ENCODE measurements at regions not wholly inside any gene's neighbourhood (a gene's known extent, or its start where the extent isn't known, plus 50 kb on each side); places are given as distances from the start of the nearest gene placed in this dataset.

DNA sequence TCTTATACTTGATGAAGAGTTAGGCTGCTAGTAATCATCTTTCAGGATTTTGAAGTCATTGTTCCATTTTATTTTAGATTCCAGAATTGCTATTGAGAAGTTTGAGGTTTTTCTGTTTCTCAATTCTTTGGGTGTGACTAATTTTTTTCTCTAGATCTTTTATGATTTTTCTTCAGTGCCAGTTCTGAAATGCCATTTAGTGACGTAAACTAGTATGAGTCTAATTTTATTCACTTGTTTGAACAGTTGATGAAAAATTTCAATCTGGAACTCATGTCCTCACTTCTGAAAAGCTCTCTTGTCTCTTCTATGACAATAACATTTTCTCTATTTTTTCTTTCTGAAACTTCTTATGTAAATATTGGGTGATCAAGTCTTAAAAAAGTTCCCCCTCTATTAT is 188.5 kb upstream of the HTR2A start:
- no peak for TF ChIP-seq EZH2 (IDR thresholded peaks at IDR 0.05; ENCODE audit: low read depth)
- TF ChIP-seq, protein P1, sequence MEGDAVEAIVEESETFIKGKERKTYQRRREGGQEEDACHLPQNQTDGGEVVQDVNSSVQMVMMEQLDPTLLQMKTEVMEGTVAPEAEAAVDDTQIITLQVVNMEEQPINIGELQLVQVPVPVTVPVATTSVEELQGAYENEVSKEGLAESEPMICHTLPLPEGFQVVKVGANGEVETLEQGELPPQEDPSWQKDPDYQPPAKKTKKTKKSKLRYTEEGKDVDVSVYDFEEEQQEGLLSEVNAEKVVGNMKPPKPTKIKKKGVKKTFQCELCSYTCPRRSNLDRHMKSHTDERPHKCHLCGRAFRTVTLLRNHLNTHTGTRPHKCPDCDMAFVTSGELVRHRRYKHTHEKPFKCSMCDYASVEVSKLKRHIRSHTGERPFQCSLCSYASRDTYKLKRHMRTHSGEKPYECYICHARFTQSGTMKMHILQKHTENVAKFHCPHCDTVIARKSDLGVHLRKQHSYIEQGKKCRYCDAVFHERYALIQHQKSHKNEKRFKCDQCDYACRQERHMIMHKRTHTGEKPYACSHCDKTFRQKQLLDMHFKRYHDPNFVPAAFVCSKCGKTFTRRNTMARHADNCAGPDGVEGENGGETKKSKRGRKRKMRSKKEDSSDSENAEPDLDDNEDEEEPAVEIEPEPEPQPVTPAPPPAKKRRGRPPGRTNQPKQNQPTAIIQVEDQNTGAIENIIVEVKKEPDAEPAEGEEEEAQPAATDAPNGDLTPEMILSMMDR (conservative IDR thresholded peaks at IDR 0.05): no peak
- Histone ChIP-seq H3K27ac (no peak overlapping the region), H3K9me3 (ENCODE audit: insufficient read depth, low read depth) (no peaks in the 10 kb centered on the region), H3K36me3 (ENCODE audit: low read depth) (no peaks in the 10 kb centered on the region), H4K20me1 (ENCODE audit: insufficient read depth) (no peaks in the 10 kb centered on the region), H3K4me2 (no peak overlapping the region), H3K4me1 (replicated peaks; ENCODE audit: insufficient read depth) (no peaks in the 10 kb centered on the region), H3F3A (ENCODE audit: insufficient read depth, low read depth) (no peaks in the 10 kb centered on the region), H3K79me2 (ENCODE audit: low read depth) (no peaks in the 10 kb centered on the region), H3K9me2 (ENCODE audit: insufficient read depth) (no peaks in the 10 kb centered on the region; the same call in 1 of the 2 replicates), H3K4me3 (no peak overlapping the region), H2AFZ (no peak overlapping the region), H3K27me3 (ENCODE audit: insufficient read depth, low read depth) (no peaks in the 10 kb centered on the region)
- ChIA-PET POLR2A (ENCODE audit: unreplicated experiment) (no interaction called here), CTCF (no interaction called here)
- BruUV-seq (replicated peaks): no TSS peak
- DNase-seq: no peak
- intact Hi-C loops (cut with micrococcal nuclease; ENCODE audit: unreplicated experiment): no loop called here

DNA sequence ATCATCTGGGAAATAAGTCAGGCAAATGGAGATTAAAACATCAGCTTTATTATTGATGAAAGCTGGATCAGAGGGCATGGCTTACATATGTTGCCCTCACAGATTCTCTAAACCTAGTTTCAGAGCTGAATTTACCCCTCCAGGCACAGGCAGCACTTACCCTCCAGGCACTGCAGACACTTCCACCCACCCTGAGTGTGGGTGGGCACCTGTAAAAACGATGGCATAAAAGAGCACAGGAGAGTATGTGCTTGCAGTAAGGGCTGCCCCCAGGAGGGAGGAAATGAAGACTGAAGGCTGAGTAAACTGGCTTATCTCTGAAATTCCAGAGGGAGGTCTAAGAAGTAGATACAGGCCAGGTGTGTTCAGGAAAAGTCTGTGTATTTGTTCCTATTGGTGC is 185.0 kb upstream of the HTR2A start:
- no peak overlapping the region for H3K27ac ChIP-seq
- ChIA-PET CTCF (no interaction called here), POLR2A (ENCODE audit: unreplicated experiment) (no interaction called here)
- no peak for DNase-seq
- H3K9me3 ChIP-seq (ENCODE audit: insufficient read depth, low read depth): no peaks in the 10 kb centered on the region
- H4K20me1 ChIP-seq (ENCODE audit: insufficient read depth): no peaks in the 10 kb centered on the region
- no peak for TF ChIP-seq EZH2 (IDR thresholded peaks at IDR 0.05; ENCODE audit: low read depth)
- TF ChIP-seq, protein P1 (conservative IDR thresholded peaks at IDR 0.05): no peak
- no peaks in the 10 kb centered on the region for H3K36me3 ChIP-seq (ENCODE audit: low read depth)
- intact Hi-C loops (cut with micrococcal nuclease; ENCODE audit: unreplicated experiment): no loop called here
- H3K9me2 ChIP-seq (ENCODE audit: insufficient read depth): no peaks in the 10 kb centered on the region; the same call in 1 of the 2 replicates
- no TSS peak for BruUV-seq (replicated peaks)
- H3K4me3 ChIP-seq: no peak overlapping the region
- H3K79me2 ChIP-seq (ENCODE audit: low read depth): no peaks in the 10 kb centered on the region
- no peaks in the 10 kb centered on the region for H3F3A ChIP-seq (ENCODE audit: insufficient read depth, low read depth)
- H3K4me1 ChIP-seq (replicated peaks; ENCODE audit: insufficient read depth): no peaks in the 10 kb centered on the region
- H3K4me2 ChIP-seq: no peak overlapping the region
- no peak overlapping the region for H2AFZ ChIP-seq
- no peaks in the 10 kb centered on the region for H3K27me3 ChIP-seq (ENCODE audit: insufficient read depth, low read depth)

DNA sequence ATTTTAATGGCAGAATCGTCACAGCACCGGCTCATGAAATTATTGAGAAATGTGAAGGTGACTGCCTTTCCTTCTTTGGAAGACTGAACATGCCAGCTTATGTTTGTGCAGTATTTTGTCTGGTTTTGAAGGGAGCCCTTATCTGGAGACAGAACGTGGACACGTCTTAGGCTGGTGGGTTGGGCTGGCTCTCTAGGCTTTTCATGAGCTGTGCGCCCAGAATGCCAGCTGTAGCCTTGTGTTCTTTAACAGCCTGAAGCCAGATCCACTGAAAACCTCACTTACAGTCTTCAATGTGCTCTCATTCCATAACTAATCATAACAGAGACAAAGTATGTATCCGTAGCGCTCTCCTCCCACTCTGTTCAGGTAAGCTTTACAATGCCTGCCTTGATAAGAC is 184.4 kb upstream of the HTR2A start:
- Histone ChIP-seq H3K27me3 (ENCODE audit: insufficient read depth, low read depth) (no peaks in the 10 kb centered on the region), H3K4me3 (no peak overlapping the region), H3K4me1 (replicated peaks; ENCODE audit: insufficient read depth) (no peaks in the 10 kb centered on the region), H3K4me2 (no peak overlapping the region), H3K36me3 (ENCODE audit: low read depth) (no peaks in the 10 kb centered on the region), H2AFZ (no peak overlapping the region), H3K9me2 (ENCODE audit: insufficient read depth) (no peaks in the 10 kb centered on the region; the same call in 1 of the 2 replicates), H3K27ac (no peak overlapping the region), H3F3A (ENCODE audit: insufficient read depth, low read depth) (no peaks in the 10 kb centered on the region), H4K20me1 (ENCODE audit: insufficient read depth) (no peaks in the 10 kb centered on the region), H3K9me3 (ENCODE audit: insufficient read depth, low read depth) (no peaks in the 10 kb centered on the region), H3K79me2 (ENCODE audit: low read depth) (no peaks in the 10 kb centered on the region)
- BruUV-seq (replicated peaks): no TSS peak
- no peak for DNase-seq
- TF ChIP-seq EZH2 (IDR thresholded peaks at IDR 0.05; ENCODE audit: low read depth): no peak
- TF ChIP-seq, protein P1 (conservative IDR thresholded peaks at IDR 0.05): no peak
- CTCF ChIA-PET: interaction anchor here (0.7 kb wide), 1 partner anchor 1128 kb away, joined by 3 read pairs; no protein-coding TSS in a partner anchor
- intact Hi-C loops (cut with micrococcal nuclease; ENCODE audit: unreplicated experiment): no loop called here
- POLR2A ChIA-PET (ENCODE audit: unreplicated experiment): no interaction called here

All from PC-9 (cell line).